HG03108 (cell line): ENCODE measurements at regions not wholly inside any gene's neighbourhood (a gene's known extent, or its start where the extent isn't known, plus 50 kb on each side); places are given as distances from the start of the nearest gene placed in this dataset.

ENCODE experiments used
- ATAC-seq: cut with Tn5 transposase; IDR thresholded peaks from one replicate; pipeline ENCODE4 v1.9.1; 2021; ENCODE audit warnings: moderate library complexity; ENCODE audit not compliant: unreplicated experiment

- ATAC-seq, result no peak
Observed at GRCh38 chr6:139695361-139695760, 320.9 kb upstream of the CITED2 start.

GRCh38 chr6:139693735-139694134 lies 319.3 kb upstream of the CITED2 start:
- no peak for ATAC-seq

DNA sequence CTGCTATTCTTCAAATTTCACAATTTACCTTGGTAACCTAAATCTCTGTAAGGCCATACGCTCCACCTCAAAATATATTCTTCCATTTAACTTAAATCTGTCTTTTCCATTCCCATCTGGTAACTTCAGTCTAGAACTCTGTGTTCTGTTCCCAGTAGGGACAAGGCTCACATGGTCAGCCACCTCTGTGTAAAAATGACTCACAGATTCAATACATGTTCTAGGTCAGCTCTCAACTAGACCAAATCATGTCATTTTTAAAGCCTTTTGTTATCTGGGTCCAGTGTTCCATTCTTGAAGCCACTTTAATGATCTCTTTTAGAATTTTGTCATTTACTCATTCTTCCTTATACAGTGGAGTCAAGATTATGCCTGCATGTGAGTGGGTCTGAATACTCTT lies 315.6 kb upstream of the CITED2 start:
- ATAC-seq, result no peak

- ATAC-seq, result no peak
Observed at GRCh38 chr6:139687055-139687454, 312.6 kb upstream of the CITED2 start.

- no peak for ATAC-seq
Observed at GRCh38 chr6:139686308-139686707, 311.9 kb upstream of the CITED2 start.

GRCh38 chr6:139685009-139685408 lies 310.6 kb upstream of the CITED2 start:
- no peak for ATAC-seq

DNA sequence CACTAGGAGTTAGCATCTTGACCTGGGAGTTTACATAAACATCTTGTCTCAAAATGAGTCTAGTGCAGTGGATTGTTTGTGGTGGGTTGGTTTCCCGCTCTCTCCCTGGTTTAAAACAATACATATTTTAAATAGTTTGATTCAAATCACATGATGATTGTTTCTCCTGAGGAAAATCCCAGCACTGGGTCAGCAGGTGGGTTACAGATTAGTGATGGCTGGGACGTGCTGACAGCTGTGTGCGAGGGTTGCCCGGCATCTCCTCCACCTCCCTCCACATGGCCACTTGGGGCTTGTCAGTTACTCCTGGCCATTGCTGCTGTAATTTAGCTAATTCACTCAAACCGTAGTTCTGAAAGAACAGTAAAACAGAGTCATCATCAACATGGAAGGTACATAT lies 306.4 kb upstream of the CITED2 start:
- no peak for ATAC-seq

DNA sequence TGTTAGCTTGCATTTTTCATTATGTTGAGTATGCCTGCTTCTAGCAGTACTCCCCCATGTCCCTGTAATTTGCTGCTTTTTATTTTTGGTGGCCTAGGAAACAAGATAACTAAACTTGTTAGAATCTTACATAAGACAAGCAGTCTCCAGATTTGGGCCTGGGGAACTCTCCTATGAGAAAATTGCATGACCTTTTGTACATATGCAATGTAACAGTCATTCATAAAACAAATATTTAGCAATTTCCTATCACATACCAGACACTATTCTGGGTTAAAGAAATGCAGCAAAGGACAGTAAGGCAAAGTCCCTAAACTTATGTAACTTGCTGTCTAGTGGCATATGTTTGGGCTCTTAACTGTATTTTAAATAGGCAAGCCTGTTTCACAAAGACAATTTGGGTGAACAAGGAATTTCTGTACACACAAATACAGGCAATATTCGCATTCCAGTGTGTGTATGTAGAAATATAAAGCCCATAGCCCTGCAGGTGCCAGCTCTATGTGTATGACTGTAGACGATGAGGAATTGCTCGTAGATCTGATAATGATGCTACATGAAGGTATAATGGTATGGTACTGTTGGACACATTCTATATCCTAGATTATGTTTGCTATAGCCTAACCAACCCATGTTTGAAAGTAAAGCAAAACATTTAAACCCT lies 305.2 kb upstream of the CITED2 start:
- no peak for ATAC-seq

DNA sequence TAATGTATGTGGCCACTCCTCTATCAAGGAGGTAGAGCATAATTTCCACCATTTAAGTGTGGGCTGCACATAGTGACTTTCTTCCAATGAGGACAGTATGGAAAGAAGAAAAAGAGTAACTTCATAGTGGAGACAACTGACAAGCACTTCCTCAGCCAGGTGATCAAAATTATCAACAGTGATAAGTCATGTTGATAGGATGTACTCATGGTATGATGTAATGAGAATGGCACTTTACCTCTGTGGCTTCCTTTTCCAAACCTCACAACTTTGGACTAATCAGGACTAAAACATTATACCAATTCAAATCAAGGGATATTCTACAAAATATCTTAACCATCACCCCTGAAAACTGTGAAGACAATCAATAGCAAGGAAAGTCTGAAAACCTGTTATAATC lies 302.3 kb upstream of the CITED2 start:
- ATAC-seq, result no peak

GRCh38 chr6:139666284-139666683 lies 291.8 kb upstream of the CITED2 start:
- ATAC-seq, result no peak

DNA sequence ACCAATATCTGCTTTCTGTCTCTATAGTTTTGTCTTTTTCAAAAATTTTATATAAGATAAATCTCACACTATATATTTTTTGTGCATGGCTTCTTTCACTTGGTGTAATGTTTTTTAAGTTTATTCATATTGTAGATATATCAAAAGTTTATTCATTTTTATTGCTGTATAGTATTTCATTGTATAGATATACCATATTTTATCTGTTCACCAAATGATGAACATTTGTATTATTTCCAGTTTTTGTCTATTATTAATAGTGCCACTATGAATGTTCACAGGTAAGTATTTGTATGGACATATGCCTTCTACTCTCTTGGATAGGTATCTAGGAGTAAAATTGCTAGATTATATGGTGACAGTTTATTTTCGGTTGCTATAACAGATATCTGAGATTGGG lies 289.5 kb upstream of the CITED2 start:
- ATAC-seq, result no peak

GRCh38 chr6:139659711-139660110 lies 285.3 kb upstream of the CITED2 start:
- ATAC-seq, result no peak

DNA sequence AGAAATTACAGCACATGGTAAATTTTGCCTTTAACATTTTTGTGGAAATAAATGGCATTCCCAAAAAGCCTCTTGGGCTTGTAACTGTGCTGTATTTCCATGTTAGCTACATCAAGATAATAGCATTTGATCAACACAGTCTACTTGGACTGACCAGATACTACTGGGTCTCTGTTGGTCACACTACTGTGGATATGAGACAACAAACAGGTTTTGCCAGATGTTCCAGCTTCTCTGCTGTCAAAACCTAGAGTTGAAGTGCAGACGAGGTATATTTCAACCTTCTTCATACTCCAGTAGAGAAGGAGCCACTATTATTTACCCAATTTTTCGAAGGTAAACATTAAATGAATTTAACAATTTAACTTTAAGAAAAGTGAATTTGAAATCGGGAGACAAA lies 284.7 kb upstream of the CITED2 start:
- ATAC-seq, result no peak

DNA sequence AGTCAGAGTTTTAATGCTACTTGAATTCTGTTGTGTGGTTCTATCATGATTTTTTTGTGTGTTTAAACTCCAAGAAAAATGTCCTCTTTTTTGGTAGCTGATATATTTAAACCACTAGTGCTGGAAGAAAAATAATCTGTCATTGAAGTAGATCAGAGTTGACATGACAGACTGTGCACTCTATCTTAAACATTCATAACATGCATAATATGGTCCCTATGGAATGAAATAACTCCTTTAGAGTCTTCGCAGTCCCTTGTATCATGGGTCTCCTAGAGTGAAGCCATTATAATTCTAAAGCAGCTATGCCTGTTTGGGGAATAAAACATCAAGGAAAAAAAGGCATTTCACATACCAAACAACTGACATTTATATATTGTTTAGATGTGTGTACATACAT lies 282.7 kb upstream of the CITED2 start:
- ATAC-seq, result no peak

- ATAC-seq, result no peak
Observed at GRCh38 chr6:139655783-139656705, 281.6 kb upstream of the CITED2 start.

GRCh38 chr6:139654888-139655782 lies 280.7 kb upstream of the CITED2 start:
- ATAC-seq, result no peak

DNA sequence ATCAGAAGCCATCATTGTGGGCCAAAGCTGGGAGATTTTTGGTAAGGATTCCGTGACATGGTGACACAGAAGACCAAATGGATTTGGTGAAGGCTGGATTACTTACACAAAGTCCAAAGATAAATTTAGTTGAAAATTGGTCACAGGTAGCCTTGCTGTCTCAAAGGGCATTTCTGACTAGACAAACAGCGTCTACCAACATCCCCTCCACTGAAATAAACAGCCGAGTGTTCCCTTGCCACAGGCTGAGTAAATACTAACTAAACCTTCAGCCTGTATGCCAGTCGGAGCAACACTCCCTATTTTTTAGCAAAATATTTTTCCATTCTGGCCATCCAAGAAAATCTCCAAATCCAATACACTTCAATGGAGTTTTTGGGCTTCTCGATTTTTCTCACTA lies 279.9 kb upstream of the CITED2 start:
- no peak for ATAC-seq

GRCh38 chr6:139653111-139653510 lies 278.7 kb upstream of the CITED2 start:
- ATAC-seq, result no peak

DNA sequence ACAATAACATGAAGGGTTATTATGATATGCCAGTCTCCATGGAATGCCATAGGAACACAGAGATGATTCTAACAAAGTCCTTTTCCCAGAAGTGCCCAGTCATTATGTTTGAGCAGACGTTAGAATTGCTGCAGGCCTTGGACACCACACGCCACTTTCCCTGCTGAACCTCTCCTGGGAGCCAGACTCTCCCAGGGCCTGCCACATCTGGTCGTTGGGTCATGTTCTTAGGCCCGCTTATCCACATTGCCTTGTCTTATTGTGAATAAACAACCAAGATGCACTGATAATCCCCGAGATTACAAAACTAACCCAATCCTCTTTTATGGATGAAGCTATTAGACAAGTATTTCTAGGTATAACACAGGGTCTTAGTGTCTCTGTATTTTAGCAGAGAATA lies 276.5 kb upstream of the CITED2 start:
- no peak for ATAC-seq

GRCh38 chr6:139649732-139650131 lies 275.3 kb upstream of the CITED2 start:
- ATAC-seq, result no peak

- no peak for ATAC-seq
Observed at GRCh38 chr6:139649128-139649527, 274.7 kb upstream of the CITED2 start.
